H9 (cell line): ENCODE measurements at regions not wholly inside any gene's neighbourhood (a gene's known extent, or its start where the extent isn't known, plus 50 kb on each side); places are given as distances from the start of the nearest gene placed in this dataset.

Experiments used
- DNase-seq: peaks from one replicate; pipeline ENCODE4 v3.0.0-alpha.2; 2017
- H2AFZ ChIP-seq: one replicate; pipeline ENCODE4 v1.6.1; 2013; ENCODE audit warnings: mild to moderate bottlenecking, low read length, control low read depth, moderate library complexity
- H2AK5ac ChIP-seq: 2 replicates; pipeline ENCODE4 v1.6.1; 2013; ENCODE audit warnings: low read length, control low read depth, mixed read lengths; ENCODE audit not compliant: insufficient read length
- H2BK120ac ChIP-seq: one replicate; pipeline ENCODE4 v1.6.1; 2013; ENCODE audit warnings: low read depth, mild to moderate bottlenecking, low read length, control low read depth, inconsistent platforms; ENCODE audit not compliant: poor library complexity, severe bottlenecking
- H2BK12ac ChIP-seq: 2 replicates; pipeline ENCODE4 v1.6.1; 2013; ENCODE audit warnings: low read length, control low read depth, mixed read lengths, low read depth; ENCODE audit not compliant: insufficient read length
- H2BK15ac ChIP-seq: 2 replicates; pipeline ENCODE4 v1.6.1; 2013; ENCODE audit warnings: low read depth, low read length, control low read depth
- H2BK20ac ChIP-seq: one replicate; pipeline ENCODE4 v1.6.1; 2013; ENCODE audit warnings: low read depth, mild to moderate bottlenecking, low read length, control low read depth, inconsistent platforms; ENCODE audit not compliant: poor library complexity, severe bottlenecking
- H2BK5ac ChIP-seq: 2 replicates; pipeline ENCODE4 v1.6.1; 2013; ENCODE audit warnings: low read length, control low read depth, mixed read lengths; ENCODE audit not compliant: insufficient read length
- H3K14ac ChIP-seq: 2 replicates; pipeline ENCODE4 v1.6.1; 2013; ENCODE audit warnings: low read length, control low read depth; ENCODE audit not compliant: insufficient read depth
- H3K18ac ChIP-seq: 2 replicates; pipeline ENCODE4 v1.6.1; 2013; ENCODE audit warnings: low read depth, mild to moderate bottlenecking, mixed read lengths, low read length, control low read depth; ENCODE audit not compliant: insufficient read length
- H3K23ac ChIP-seq: 2 replicates; pipeline ENCODE4 v1.6.1; 2013; ENCODE audit warnings: low read length, control low read depth, mixed read lengths, low read depth; ENCODE audit not compliant: insufficient read length
- H3K23me2 ChIP-seq: 2 replicates; pipeline ENCODE4 v1.6.1; 2013; ENCODE audit warnings: low read depth, mild to moderate bottlenecking, mixed read lengths, low read length, control low read depth; ENCODE audit not compliant: insufficient read length, poor library complexity, severe bottlenecking
- H3K27ac ChIP-seq: 2 replicates; pipeline ENCODE4 v1.5.1; 2013; ENCODE audit warnings: low read length, control low read depth, mixed read lengths, low read depth; ENCODE audit not compliant: insufficient read length
- H3K27me3 ChIP-seq: 2 replicates; pipeline ENCODE4 v1.6.1; 2013; ENCODE audit warnings: low read length, control low read depth, inconsistent platforms; ENCODE audit not compliant: insufficient read depth
- H3K4ac ChIP-seq: 2 replicates; pipeline ENCODE4 v1.6.1; 2013; ENCODE audit warnings: low read depth, mild to moderate bottlenecking, control low read depth, inconsistent platforms, low read length, moderate library complexity
- H3K4me1 ChIP-seq: 2 replicates; pipeline ENCODE4 v1.6.1; 2013; ENCODE audit warnings: low read length, control low read depth, inconsistent platforms; ENCODE audit not compliant: insufficient read depth
- H3K4me2 ChIP-seq: 2 replicates; pipeline ENCODE4 v1.6.1; 2013; ENCODE audit warnings: low read length, control low read depth, mixed read lengths; ENCODE audit not compliant: insufficient read length, insufficient read depth
- H3K56ac ChIP-seq: 2 replicates; pipeline ENCODE4 v1.6.1; 2013; ENCODE audit warnings: low read depth, mild to moderate bottlenecking, mixed read lengths, low read length, control low read depth; ENCODE audit not compliant: insufficient read length
- H3K79me1 ChIP-seq: 2 replicates; pipeline ENCODE4 v1.6.1; 2013; ENCODE audit warnings: low read depth, mild to moderate bottlenecking, moderate library complexity, low read length, control low read depth, inconsistent platforms; ENCODE audit not compliant: insufficient read depth, poor library complexity, severe bottlenecking
- H3K79me2 ChIP-seq: 2 replicates; pipeline ENCODE4 v1.6.1; 2013; ENCODE audit warnings: low read length, control low read depth, inconsistent platforms; ENCODE audit not compliant: insufficient read depth
- H3K9ac ChIP-seq: 2 replicates; pipeline ENCODE4 v1.6.1; 2013; ENCODE audit warnings: low read length, control low read depth, mixed read lengths; ENCODE audit not compliant: insufficient read length; ENCODE audit errors: extremely low read depth
- H3K9me3 ChIP-seq: one replicate; pipeline ENCODE4 v1.6.1; 2013; ENCODE audit warnings: low read depth, low read length, inconsistent platforms; ENCODE audit not compliant: control insufficient read depth
- H3T11ph ChIP-seq: one replicate; pipeline ENCODE4 v1.6.1; 2013; ENCODE audit warnings: mild to moderate bottlenecking, low read length, control low read depth, inconsistent platforms
- H4K20me1 ChIP-seq: one replicate; pipeline ENCODE4 v1.6.1; 2013; ENCODE audit not compliant: control insufficient read depth, insufficient read length, insufficient read depth
- H4K5ac ChIP-seq: 2 replicates; pipeline ENCODE4 v1.6.1; 2013; ENCODE audit warnings: low read depth, mild to moderate bottlenecking, mixed read lengths, low read length, control low read depth; ENCODE audit not compliant: insufficient read length
- H4K8ac ChIP-seq: replicated peaks from 2 replicates; pipeline ENCODE4 v1.6.1; 2013; ENCODE audit warnings: low read length, control low read depth, mixed read lengths, low read depth; ENCODE audit not compliant: insufficient read length
- H4K91ac ChIP-seq: 2 replicates; pipeline ENCODE4 v1.6.1; 2013; ENCODE audit warnings: low read depth, mild to moderate bottlenecking, moderate library complexity, mixed read lengths, low read length, control low read depth; ENCODE audit not compliant: insufficient read length
- H3K27ac Mint-ChIP-seq, 3 experiments: 2 replicates in 2 of 3; 3 replicates in 1 of 3; pipeline ENCODE4 v1.8.0; 2020 to 2021; ENCODE audit warnings: mixed read lengths in 3 of 3, mild to moderate bottlenecking in 1 of 3, moderate library complexity in 1 of 3
- H3K27me3 Mint-ChIP-seq: 2 replicates; pipeline ENCODE4 v1.8.0; 2021; ENCODE audit warnings: low read depth, mild to moderate bottlenecking, moderate library complexity, mixed read lengths
- H3K36me3 Mint-ChIP-seq, 3 experiments: 2 replicates in 2 of 3; 3 replicates in 1 of 3; pipeline ENCODE4 v1.8.0; 2020 to 2021; ENCODE audit warnings: low read depth in 3 of 3, mixed read lengths in 3 of 3; ENCODE audit not compliant: insufficient read depth in 1 of 3
- H3K4me1 Mint-ChIP-seq, 2 experiments: 2 replicates each; pipeline ENCODE4 v1.8.0; 2020; ENCODE audit warnings: mixed read lengths in 2 of 2
- H3K4me3 Mint-ChIP-seq, 2 experiments: 2 replicates in 1 of 2; 3 replicates in 1 of 2; pipeline ENCODE4 v1.8.0; 2020 to 2021; ENCODE audit warnings: mild to moderate bottlenecking in 2 of 2, mixed read lengths in 2 of 2, moderate library complexity in 1 of 2
- H3K9me3 Mint-ChIP-seq, 2 experiments: 2 replicates in 1 of 2; 3 replicates in 1 of 2; pipeline ENCODE4 v1.8.0; 2020; ENCODE audit warnings: mild to moderate bottlenecking in 2 of 2, mixed read lengths in 2 of 2, moderate library complexity in 1 of 2
- WGBS: extraction: QIAGEN DNeasy Blood & Tissue Kit; methylation state at CpG from one replicate; pipeline ENCODE4 v1.1.7; 2013; ENCODE audit warnings: missing lambda C conversion rate, low lambda C conversion rate, mixed read lengths; ENCODE audit not compliant: insufficient read length; ENCODE audit errors: extremely low coverage; 5-methylcytosine and 5-hydroxymethylcytosine counted together
- TF ChIP-seq, protein P1 (sequence below): fragments of 200-600 bp; sonication (generic); conservative IDR thresholded peaks from 3 replicates; pipeline ENCODE4 v1.8.0; 2021; ENCODE audit warnings: antibody characterized with exemption, mild to moderate bottlenecking

DNA sequence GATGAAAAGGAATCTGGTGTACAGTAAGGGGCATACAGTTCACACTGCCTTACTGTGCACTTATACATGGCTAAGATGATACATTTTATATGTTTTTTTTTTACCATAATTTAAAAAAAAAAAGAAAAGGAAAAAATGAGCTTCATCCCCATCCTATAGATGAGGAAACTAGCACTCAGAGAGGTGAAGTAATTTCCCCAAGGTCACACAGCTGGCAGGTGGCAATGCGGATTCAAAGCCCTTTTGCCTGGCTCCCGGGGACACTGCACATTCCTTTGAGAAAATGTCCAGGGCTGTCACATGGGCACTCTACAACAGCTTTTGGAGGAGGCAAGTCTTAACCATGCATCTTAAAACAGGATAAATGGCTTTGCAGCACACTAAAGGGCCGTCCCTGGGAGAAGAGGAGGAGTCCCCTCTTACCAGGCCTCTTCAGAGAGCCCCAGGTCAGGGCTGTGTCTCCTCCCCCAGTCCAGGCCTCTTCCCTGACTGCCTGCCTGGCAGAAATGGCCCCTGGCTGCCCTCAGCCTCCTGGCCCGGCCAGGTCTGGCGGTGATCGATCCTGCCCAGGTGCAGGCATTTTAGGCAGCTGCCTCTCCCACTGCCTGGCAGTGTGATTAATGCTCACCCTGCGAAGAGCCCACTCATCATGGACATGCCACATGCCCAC lies 95.1 kb upstream of the LINGO1 start:
- no CpG with 5 or more reads among the region's 7 CpGs for WGBS
- no peak overlapping the region for H3K27ac ChIP-seq
- H2BK20ac ChIP-seq: no peak overlapping the region
- H3K27ac Mint-ChIP-seq: no peak overlapping the region
- H2BK5ac ChIP-seq: no peak overlapping the region
- no peak overlapping the region for H4K5ac ChIP-seq
- H3T11ph ChIP-seq: no peak overlapping the region
- no peak overlapping the region for H3K56ac ChIP-seq
- H2BK12ac ChIP-seq: no peak overlapping the region
- no peaks in the 10 kb centered on the region for H3K9me3 ChIP-seq
- no peak overlapping the region for H2AK5ac ChIP-seq
- H3K9me3 Mint-ChIP-seq: no peaks in the 10 kb centered on the region
- H3K4me3 Mint-ChIP-seq: no peak overlapping the region
- H3K18ac ChIP-seq: no peak overlapping the region
- no peaks in the 10 kb centered on the region for H3K27me3 ChIP-seq
- H4K91ac ChIP-seq: no peak overlapping the region
- no peaks in the 10 kb centered on the region for H3K4me1 ChIP-seq
- DNase-seq: no peak
- H2AFZ ChIP-seq: no peak overlapping the region
- no peak overlapping the region for H3K23ac ChIP-seq
- H3K4ac ChIP-seq: no peak overlapping the region
- no peaks in the 10 kb centered on the region for H4K20me1 ChIP-seq
- H3K9ac ChIP-seq: no peak overlapping the region
- H2BK15ac ChIP-seq: no peak overlapping the region
- TF ChIP-seq, protein P1, sequence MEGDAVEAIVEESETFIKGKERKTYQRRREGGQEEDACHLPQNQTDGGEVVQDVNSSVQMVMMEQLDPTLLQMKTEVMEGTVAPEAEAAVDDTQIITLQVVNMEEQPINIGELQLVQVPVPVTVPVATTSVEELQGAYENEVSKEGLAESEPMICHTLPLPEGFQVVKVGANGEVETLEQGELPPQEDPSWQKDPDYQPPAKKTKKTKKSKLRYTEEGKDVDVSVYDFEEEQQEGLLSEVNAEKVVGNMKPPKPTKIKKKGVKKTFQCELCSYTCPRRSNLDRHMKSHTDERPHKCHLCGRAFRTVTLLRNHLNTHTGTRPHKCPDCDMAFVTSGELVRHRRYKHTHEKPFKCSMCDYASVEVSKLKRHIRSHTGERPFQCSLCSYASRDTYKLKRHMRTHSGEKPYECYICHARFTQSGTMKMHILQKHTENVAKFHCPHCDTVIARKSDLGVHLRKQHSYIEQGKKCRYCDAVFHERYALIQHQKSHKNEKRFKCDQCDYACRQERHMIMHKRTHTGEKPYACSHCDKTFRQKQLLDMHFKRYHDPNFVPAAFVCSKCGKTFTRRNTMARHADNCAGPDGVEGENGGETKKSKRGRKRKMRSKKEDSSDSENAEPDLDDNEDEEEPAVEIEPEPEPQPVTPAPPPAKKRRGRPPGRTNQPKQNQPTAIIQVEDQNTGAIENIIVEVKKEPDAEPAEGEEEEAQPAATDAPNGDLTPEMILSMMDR: no peak
- H3K79me2 ChIP-seq: no peaks in the 10 kb centered on the region
- H4K8ac ChIP-seq: no peak overlapping the region
- no peaks in the 10 kb centered on the region for H3K36me3 Mint-ChIP-seq
- no peak overlapping the region for H2BK120ac ChIP-seq
- H3K14ac ChIP-seq: no peak overlapping the region
- no peaks in the 10 kb centered on the region for H3K79me1 ChIP-seq
- peaks cover 7% of the 10 kb centered on the region for H3K27me3 Mint-ChIP-seq
- peaks cover 5 to 9% of the 10 kb centered on the region in 2 experiments for H3K4me1 Mint-ChIP-seq
- no peak overlapping the region for H3K4me2 ChIP-seq
- H3K23me2 ChIP-seq: no peaks in the 10 kb centered on the region
